ENCODE measurements at regions not wholly inside any gene's neighbourhood (a gene's known extent, or its start where the extent isn't known, plus 50 kb on each side); places are given as distances from the start of the nearest gene placed in this dataset.

- POLR2A ChIA-PET (ENCODE audit: unreplicated experiment), result no interaction called here
- Histone ChIP-seq H4K91ac (ENCODE audit: insufficient read depth, low read depth, low read length) (no peak overlapping the region), H3K56ac (ENCODE audit: extremely low read depth, insufficient read depth, low read length) (no peak overlapping the region), H3K79me1 (ENCODE audit: low read depth in 1 of 2, low read length in 2 of 2) (no peaks in the 10 kb centered on the region), H2BK15ac (ENCODE audit: low read depth, low read length) (no peak overlapping the region), H3K4me3 (ENCODE audit: insufficient read depth, low read depth, low read length) (no peak overlapping the region), H3K36me3 (ENCODE audit: control insufficient read depth, insufficient read depth, low read length) (no peaks in the 10 kb centered on the region), H3K4me2 (ENCODE audit: low read depth, low read length) (no peak overlapping the region), H2BK120ac (ENCODE audit: low read depth, low read length) (no peak overlapping the region), H3K4me1 (ENCODE audit: control insufficient read depth, insufficient read depth, low read length) (no peaks in the 10 kb centered on the region), H3K4ac (ENCODE audit: low read depth, low read length) (no peak overlapping the region), H3K27me3 (ENCODE audit: control insufficient read depth, insufficient read depth, low read length) (no peaks in the 10 kb centered on the region), H2AK9ac (replicated peaks; ENCODE audit: low read depth, low read length, poor library complexity) (no peak overlapping the region), H4K20me1 (ENCODE audit: insufficient read depth, low read length) (no peaks in the 10 kb centered on the region), H2BK20ac (ENCODE audit: low read depth, low read length) (no peak overlapping the region), H2BK5ac (ENCODE audit: low read depth, low read length, poor library complexity, severe bottlenecking) (no peak overlapping the region), H3K9me3 (ENCODE audit: control insufficient read depth, insufficient read depth, low read length) (0 out of 2 replicates have a peak, but pooled peaks cover 2% of the 10 kb centered on the region), H3K27ac (ENCODE audit: insufficient read depth, low read length) (no peak overlapping the region), H4K8ac (ENCODE audit: low read depth in 2 of 2, low read length in 2 of 2) (no peak overlapping the region), H3K18ac (ENCODE audit: low read depth, low read length) (no peak overlapping the region), H3K9me1 (ENCODE audit: insufficient read depth, low read length) (no peaks in the 10 kb centered on the region), H4K5ac (ENCODE audit: low read depth, low read length) (no peak overlapping the region), H3K9ac (ENCODE audit: low read depth, low read length) (no peak overlapping the region), H3K23ac (ENCODE audit: low read depth, low read length) (no peak overlapping the region), H3K14ac (replicated peaks; ENCODE audit: low read depth, low read length) (no peak overlapping the region), H2AK5ac (ENCODE audit: low read depth, low read length) (no peak overlapping the region), H2AFZ (replicated peaks; ENCODE audit: low read length, poor library complexity) (no peak overlapping the region)
- dilution Hi-C loops (cut with HindIII; ENCODE audit: low sequenced_read_pairs, unreplicated experiment), result no loop called here
- CTCF ChIA-PET, result no interaction called here
- intact Hi-C loops (cut with micrococcal nuclease), result no loop called here
- no TSS peak for BruUV-seq (replicated peaks)
- ATAC-seq (ENCODE audit: low read depth), result no peak
- no peak for DNase-seq
- in situ Hi-C loops (cut with MboI; ENCODE audit: low sequenced_read_pairs), result no loop called here
- TF ChIP-seq ELK1 (IDR thresholded peaks at IDR 0.05; ENCODE audit: borderline replicate concordance, low read depth, low read length) (no peak), SMC3 (IDR thresholded peaks at IDR 0.05; ENCODE audit: low read depth, low read length) (no peak), CEBPB (IDR thresholded peaks at IDR 0.05; ENCODE audit: low read depth, low read length) (no peak), CTCF (conservative IDR thresholded peaks at IDR 0.05; ENCODE audit: low read depth, low read length) (no peak), CHD1 (IDR thresholded peaks at IDR 0.05; ENCODE audit: low read depth, low read length) (no peak), USF2 (IDR thresholded peaks at IDR 0.05; ENCODE audit: low read depth, low read length) (no peak), RFX5 (IDR thresholded peaks at IDR 0.05; ENCODE audit: low read depth, low read length) (no peak), POLR2A (IDR thresholded peaks at IDR 0.05; ENCODE audit: low read depth, low read length) (no peak), BHLHE40 (IDR thresholded peaks at IDR 0.05; ENCODE audit: low read depth, low read length) (no peak)
These were observed 160.8 kb downstream of the XPNPEP1 start for GRCh38 chr10:109762555-109762954.

Data from IMR-90 (cell line).